ENCODE measurements at regions not wholly inside any gene's neighbourhood (a gene's known extent, or its start where the extent isn't known, plus 50 kb on each side); places are given as distances from the start of the nearest gene placed in this dataset.
A peak's percentile ranks its signal among the peaks of the same experiment; 100 is the strongest.

GRCh38 chr13:77381059-77381458 lies 54.2 kb upstream of the MYCBP2 start:
- no peak for DNase-seq

- DNase-seq, result no peak
These were observed 52.6 kb upstream of the MYCBP2 start for GRCh38 chr13:77379508-77379907.

- no peak for DNase-seq
These were observed 51.8 kb upstream of the MYCBP2 start for GRCh38 chr13:77378662-77379061.

- DNase-seq, result peak in 1 of 51 donors; percentile 1
These were observed 50.1 kb upstream of the MYCBP2 start for GRCh38 chr13:77377016-77377415.

Data from hypothalamus (tissue), 51 donors.